GM21423 (cell line): ENCODE measurements at regions not wholly inside any gene's neighbourhood (a gene's known extent, or its start where the extent isn't known, plus 50 kb on each side); places are given as distances from the start of the nearest gene placed in this dataset.
"Not testable (repeated sequence)": the region's sequence is repeated elsewhere in the genome, so short reads cannot be mapped to it uniquely, and the experiment has no call there.

ENCODE experiments used
- ATAC-seq: cut with Tn5 transposase; IDR thresholded peaks from one replicate; pipeline ENCODE4 v1.9.1; 2021; ENCODE audit warnings: mild to moderate bottlenecking, moderate library complexity; ENCODE audit not compliant: unreplicated experiment

DNA sequence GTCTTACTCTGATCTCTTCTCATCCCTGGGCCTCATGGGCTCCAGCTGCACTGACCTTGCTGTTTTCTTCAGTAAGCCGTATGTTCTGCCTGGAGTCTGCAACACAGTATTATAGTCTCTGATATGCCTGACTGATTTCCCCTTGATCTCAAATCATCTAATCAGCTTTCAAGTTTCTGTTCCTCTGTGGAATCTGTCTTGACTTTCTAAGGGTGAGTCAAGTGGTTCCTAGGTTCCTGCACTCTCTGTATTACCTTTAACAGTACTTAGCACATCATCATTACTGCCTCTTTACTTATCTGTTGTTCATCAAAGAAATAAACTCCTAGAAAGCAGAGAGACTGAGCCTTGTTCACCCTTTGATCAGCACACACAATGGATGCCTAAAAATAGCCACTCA is 350.7 kb downstream of the LMO7 start:
- peak; percentile 94 for ATAC-seq

DNA sequence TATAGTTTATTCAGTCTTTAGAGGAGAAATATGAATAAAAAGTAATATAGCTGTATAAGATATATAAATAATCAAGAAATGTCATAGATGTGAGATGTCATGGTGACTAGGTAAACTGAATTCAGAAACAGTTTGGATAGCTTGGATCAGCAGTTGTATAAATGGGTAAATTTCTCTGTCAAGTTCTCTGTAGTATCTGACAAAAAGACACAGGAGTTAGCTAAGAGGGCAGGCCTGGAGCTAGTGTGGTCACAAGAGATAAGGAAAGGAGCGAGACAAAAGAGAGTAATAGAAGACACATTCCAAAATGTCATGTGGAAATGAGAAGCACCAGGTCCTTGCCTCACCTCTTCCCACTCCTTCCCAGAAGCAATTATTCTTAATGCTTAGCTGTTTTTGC is 349.0 kb downstream of the LMO7 start:
- ATAC-seq: no peak

DNA sequence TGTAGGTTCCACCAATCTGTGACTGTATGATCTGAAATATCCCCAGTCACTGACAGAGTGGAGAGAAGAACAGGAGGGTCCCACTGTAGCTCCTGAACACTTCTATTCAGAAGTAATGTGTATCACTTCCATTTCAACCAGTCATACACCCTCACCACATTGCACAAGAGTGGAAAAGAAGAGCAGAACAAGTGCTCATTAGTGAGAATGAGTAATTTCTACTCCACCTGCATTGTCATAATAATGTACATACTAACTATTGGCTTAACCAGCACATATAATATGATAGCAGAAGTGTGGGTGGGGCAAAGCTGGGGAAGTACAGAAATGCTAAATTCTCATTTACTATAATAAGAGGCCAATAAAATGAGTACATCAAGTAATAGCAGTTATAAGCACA is 342.7 kb downstream of the LMO7 start:
- ATAC-seq: no peak

DNA sequence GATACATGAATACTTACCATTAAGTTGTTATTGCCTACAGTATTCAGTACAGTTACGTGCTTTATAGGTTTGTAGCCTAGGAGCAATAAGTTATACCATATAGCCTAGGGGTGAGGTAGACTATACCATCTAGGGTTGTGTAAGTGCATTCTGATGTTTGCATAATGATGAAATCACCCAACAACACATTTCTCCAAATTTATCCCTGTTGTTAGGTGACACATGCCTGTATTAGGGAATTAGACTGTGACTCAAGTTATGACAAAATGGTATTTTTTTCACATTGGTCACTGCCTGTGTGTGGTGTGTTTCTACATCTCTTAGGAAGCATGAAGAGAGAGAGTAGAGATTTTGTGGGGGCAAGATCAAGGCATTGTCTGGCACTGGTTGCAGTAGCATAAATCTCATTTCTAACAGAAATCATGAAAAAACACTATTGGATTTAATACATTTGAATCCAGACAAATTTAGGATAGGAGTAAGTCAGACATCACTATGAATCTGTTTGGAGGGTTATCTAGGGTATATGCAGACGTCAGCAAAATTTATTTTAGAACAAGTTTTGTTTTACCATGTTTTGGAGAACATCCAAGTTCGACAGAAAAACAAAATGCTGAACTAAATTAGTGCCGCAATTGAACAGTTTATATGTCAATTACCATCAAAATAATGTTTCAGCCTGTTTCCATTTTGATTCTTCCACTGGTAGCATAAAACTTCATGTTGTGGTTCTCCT is 332.1 kb downstream of the LMO7 start:
- ATAC-seq: no peak

DNA sequence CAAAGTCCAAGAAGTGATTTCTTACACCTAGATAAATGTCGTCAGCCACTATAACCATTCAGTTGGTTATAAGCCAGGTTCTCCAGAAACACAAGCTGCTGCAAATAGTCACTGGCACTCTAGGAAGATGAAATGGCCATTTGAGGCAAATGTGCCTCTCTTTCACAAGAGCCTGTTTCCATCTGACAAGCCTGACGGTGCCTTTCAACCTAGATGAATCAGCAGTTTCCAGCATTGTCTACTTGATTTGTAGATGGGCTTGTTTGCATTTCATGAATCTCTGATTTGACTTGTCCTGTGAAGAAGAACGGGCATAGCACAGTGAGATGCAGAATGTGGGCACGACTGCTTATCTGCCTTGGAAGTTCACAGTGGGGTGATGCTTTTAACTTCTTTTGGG is 327.2 kb downstream of the LMO7 start:
- ATAC-seq: no peak

DNA sequence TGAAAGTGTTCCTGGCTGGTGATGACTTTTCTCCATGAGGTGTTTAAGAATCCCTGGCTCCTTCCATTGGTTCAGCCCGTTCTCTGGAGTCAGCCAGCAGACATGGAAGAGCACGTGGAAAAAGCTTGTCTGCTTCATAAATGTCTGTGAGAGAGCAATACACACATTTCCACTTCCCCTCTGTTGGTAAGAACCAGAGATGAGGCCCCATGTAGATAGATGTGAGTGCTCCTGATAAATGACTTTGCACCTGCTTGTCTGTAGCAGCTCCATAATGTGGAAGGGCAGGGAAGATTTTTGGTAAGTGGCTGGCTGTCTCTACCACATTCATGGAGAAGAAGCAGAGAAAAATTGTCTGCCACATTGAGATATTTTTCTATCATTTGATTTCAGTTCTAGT is 325.8 kb downstream of the LMO7 start:
- no peak for ATAC-seq

DNA sequence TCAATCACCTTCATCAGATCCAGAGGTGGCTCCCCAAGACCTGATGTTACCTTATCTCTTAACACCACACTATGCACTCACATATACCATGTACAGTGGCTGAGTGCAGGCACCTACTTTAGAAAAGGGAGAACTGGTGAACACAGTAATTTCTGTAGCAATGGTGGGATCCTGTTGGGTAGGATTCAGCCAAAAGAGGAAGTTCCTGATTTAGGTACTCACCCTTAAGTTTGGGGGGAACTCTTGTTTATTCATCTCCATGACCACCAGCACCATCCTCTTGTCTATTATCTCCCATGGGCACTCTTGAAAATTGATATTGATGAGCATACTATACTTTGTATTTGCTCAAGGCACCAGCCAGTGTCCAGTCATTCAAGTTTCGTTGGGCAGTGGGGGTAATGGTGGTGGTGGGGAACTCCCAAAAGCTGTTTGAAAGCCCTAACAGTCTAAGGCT is 324.4 kb downstream of the LMO7 start:
- ATAC-seq: peak; percentile 75

DNA sequence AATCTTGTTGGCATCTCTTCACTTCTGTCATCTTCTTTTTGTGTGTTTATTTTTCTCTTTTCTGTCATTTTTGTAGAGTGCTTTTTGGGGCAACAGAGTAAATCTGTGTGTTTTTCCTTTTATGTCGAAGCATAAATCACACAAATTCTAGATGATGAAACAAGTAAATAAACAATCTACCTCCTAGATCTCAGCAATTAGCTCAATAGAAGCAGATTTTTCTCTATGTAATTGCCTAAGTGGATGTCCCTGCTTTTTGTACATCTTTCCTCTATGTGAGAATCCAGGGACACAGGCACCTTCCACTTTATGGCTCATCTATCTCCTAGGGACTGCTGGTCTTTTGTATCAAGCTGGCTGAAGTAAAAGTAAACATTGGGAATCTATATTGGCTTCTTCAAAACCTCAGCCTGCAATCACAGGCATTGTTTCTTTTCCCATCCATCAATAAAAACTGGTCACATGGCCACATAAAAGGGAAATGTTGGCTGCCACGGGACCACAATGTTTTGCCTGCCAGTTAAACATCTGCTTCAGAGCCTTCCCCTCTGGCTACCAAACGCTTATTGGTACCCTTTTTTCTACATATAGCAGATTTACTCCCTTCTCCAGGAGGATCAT is 323.8 kb downstream of the LMO7 start:
- ATAC-seq: no peak

DNA sequence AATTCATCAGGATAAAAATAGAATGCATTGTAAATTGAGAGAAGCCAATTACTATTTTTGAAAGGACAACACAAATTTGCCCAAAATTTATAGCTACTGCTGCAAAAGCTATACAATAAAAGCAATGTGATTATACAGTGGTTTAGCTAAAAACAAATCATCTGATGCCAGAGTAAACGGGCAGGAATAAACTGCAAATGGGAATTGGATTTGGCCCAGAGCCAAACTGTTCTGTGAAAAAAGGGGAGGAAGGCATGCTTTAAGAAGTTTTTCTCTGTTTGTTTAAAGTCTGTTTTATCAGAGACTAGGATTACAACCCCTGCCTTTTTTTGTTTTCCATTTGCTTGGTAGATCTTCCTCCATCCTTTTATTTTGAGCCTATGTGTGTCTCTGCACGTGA is 317.5 kb downstream of the LMO7 start:
- ATAC-seq: not testable (repeated sequence)

DNA sequence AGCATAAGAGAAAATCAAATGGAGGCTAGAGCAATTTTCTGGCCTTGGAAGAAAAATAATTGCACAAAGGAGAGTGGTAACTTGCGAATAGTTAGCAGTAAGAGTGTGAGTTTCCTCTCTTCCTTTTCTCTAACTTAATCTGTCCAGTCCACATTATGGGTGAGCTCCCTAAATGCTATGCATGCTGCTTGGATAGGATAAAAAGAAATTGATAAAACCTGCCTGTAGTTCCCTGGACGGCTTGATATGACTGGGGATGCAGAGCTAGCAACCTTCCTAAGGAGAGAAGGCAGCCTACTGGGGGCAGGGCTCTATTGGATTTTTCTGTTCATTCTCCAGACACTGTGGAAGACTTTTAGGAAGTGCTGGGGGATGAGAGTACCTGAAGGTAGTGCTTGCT is 311.3 kb downstream of the LMO7 start:
- ATAC-seq: no peak

DNA sequence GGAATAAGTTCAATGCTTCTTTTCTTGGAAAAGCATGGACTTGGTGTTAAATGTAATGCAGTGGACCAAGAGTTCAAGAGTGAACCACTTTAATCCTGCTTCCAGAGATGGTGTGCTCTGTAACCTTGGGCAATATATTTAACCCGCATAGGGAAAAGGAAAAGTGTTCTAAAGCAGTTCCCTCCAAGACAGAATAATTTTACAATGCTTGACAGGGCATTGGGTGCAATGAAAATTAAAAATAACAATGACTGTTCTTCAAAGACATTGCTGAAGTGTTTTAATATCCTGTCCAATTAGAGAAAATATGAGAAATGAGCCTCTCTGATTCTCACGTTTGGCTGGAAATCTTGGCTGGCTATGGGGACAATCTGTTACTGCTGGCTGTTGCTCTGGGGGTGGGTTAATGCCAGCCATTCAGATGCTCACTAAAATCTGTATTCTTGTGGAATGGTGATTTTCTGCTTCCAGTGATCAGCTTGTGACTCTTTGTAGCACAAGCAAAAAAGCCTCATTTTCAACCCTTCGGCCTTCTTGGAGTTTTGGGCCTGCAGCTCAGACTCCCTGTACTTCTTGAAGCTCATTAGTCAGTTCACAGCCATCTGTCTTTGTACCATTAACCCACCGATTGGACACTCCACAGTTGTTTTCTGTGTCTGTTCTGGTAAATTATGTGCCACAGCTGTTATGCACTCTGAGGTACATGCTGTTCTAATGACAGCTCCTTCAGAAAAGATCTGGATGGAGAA is 310.6 kb downstream of the LMO7 start:
- no peak for ATAC-seq

DNA sequence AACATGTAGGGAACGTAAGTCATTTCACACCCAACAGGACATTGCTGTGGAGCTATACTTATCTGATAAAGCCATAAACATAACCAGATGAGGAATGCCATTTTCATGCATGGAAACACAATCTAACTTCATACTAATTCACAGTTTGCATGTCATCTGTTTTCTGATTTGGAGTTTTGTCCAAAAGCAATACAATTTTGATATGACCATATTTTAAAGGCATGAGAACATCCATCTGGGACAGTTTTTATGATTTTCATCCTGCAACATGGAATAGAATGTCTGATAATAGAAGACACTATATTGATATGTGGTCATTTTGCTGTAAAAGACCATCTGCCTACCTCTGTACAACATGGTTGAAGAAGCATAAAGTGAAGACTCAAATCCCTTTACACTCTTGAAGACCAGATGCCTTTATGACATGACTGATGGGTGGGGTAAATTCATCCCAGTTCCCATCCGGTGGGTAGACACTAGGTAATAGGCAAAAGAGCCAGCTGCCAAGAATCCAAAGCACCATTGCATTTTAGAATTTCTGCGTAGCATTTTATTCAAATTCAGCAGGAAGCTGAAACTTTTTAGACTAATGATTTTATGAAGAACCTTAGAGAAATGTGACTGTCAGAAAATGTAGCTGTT is 309.8 kb downstream of the LMO7 start:
- ATAC-seq: no peak

DNA sequence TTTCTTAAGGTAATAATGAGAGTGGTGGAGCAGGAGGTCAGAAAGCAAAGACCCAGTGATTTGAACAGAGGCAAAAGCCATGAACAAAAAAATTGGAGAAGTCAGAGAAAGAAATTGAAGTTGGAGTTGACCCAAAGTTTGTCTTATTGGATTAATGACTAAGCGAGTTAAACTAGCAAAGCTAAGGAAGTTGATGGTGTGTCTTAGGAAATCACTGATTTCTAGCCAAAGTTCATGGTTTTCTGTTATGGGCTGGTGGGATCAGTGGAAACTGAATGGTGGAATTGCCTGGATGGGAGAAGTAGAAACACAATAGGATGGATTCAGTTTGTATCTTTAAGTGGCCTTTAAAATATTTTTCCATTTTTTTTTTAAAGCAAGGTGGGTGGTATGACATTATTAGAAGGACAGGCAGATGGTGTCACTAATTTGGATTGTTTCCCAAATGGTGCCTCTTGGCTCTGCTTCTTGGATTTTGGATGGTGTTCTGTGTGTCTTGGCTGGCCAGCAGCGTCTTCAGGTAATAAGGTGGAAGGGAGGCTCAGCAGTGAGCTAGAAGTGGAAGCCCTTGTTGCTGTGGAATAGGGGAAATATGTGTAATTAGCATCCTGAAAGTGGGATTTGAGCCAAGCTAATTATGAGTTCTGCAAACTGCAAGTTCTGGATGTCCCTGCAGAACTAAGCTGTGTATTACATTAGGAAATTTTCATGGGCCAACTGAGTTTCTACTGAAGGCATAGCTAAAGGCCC is 302.9 kb downstream of the LMO7 start:
- no peak for ATAC-seq

DNA sequence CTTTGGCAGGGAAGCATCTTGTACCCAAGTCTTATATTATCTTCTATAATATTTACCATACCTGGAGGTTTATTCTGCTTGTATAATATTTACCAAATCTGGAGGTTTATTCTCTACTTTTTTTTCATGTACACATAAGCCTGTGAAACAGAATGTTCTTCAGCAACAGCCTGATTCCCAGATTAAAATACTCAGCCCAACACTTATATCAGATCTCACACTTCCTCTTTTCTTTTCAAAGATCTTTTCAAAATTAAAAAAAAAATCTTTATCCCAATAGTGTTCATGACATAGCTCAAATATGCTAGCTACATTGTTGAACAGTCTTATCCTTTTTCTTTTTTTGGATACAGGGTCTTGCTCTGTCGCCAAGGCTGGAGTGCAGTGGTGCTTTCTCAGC is 300.7 kb downstream of the LMO7 start:
- no peak for ATAC-seq

DNA sequence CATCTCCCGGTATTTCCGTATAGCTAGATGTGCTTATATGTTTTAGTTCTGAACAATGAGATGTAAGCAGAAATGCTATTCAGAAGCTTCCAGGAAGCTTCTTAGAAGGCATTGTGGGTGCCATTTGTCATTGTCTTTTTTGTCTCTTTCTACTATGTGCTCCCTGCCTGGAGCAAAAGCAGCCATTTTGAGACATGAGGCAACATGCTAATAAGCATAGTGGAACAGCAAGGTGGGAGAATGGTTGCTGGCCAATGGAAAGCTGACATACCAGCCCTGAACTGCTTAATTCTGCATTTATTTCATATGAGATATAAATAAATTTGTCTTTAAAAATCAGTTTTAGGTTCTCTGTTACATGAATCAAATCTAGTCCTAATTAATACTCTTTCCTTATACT is 299.7 kb downstream of the LMO7 start:
- no peak for ATAC-seq

DNA sequence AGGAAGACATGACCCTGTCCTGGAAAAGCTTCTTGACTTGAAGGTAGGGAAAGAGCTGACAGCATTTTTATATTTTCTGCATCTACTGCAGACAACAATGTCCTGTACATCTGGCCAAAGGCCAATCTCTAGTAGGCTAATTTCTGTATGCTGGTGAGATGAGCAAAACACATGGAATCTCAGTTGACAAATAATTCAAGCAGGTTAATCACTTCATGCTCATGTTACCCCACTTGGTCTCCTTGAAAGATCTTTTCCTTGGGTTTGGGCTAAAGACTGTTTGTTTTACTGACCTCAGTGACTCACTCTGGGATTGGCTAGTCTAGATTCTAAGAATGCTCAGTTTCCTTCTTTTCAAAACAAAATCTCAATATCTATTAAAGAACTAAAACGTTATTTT is 298.8 kb downstream of the LMO7 start:
- no peak for ATAC-seq

DNA sequence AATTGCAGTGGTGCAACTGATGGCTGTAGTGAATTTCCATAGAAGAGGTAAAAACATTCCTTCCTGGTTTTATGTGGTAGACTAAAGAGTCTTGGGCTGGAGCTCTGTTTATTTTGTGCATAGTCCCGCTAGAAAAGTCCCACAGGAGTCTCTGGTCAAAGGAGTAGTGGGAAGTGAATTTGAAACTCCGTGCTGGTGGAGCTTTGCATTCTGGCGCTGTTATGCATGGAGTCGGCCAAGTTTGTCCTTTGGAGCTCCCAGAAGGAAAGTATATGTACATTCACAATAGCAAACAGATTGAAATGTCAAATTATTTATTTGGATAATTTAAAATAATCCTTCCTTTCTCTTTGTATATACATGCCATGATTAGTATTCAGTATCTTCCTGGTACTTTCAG is 296.5 kb downstream of the LMO7 start:
- ATAC-seq: no peak

DNA sequence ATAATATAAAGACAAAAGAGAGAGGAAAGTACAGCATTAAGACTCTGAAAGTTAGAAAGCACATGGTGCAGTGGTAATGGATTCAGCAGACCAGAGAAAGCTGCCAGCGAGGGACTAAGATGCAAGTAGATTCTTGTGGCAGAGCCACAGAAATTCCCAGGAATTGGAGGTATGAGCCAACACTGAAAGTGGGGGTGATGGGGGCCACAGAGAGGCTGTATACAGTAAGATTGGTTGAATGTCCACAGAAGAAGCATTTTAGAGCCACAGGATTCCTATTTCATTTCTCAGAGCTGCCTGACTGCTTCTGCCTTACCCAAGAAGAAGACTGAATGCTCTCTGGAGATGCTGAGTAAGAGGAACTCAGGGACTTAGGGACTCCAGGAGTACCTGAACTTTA is 295.0 kb downstream of the LMO7 start:
- ATAC-seq: no peak

DNA sequence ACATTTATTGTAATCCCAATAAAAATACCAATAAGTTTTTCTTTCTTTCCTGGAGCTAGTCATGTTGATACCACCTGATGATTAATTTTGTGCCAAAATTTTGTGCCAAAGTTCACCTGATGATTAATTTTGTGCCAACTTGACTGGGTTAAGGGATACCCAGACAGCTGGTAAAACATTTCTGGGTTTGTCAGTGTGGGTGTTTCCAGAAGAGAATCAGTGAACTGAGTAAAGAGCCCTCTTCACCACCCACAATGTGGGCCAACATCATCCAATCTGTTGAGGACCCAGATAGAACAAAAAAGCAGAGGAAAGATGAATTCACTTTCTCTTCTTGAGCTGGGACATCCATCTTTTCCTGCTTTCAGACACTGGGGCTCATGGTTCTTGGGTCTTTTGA is 292.9 kb downstream of the LMO7 start:
- ATAC-seq: no peak

DNA sequence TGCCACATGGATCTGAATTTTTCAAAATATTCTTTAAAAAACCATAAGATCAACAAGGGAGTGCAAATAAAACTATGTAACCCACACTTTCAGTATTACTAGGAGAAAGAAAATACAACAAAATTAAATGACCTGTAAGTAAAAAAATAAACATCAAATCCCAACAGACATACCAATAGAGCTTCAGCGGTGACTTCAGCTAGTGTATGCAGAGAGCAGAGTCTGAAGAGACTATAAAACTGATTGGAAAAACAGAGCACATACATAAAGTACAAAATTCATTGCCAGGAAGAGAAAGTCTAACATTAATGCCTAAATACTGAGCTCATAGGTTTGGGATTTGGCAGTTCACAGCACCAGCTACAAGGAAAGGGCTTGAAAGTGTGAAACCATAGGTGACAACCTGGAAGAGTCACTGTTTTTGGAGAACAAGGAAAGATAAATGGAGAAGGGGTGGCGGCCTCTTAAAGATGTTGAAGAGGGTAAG is 291.1 kb downstream of the LMO7 start:
- ATAC-seq: no peak

DNA sequence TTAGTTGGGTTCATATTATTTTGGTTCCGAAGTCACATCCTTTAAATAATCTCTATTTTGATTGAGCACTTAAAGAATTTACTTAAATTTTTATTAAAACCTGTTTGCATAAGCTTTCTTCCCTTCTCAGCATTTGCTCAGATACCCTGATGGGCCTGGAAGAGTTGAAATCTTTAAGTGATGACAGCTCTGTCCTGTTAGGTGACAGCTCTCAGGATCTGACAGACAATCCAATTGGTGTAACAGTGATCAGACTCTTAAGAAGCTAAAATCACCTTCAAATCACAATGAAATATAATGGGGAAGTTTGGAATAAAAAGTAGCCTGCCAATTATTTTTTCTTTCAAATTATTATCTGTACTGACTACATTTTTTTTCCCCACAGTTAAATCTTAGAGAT is 284.4 kb downstream of the LMO7 start:
- no peak for ATAC-seq
